Thyroid gland (tissue), 4 donors: ENCODE measurements at regions not wholly inside any gene's neighbourhood (a gene's known extent, or its start where the extent isn't known, plus 50 kb on each side); places are given as distances from the start of the nearest gene placed in this dataset.

Experiments
- POLR2A ChIP-seq, 2 donors: fragments of 450-650 bp; IDR thresholded peaks; one replicate each; pipeline ENCODE4 v1.6.1; 2017; ENCODE audit warnings: antibody characterized with exemption in 2 of 2, mild to moderate bottlenecking in 2 of 2, moderate library complexity in 1 of 2
- TF ChIP-seq, protein P1 (sequence below), 6 experiments: fragments of 200-600 bp in 3 of 6; fragments of 450-650 bp in 3 of 6; sonication (generic) in 3 of 6; IDR thresholded peaks; one replicate each; pipeline ENCODE4 v1.5.1; 2016 to 2019; ENCODE audit warnings: antibody characterized with exemption in 6 of 6, mild to moderate bottlenecking in 2 of 6, inconsistent platforms in 1 of 6, moderate library complexity in 1 of 6

GRCh38 chr15:70212286-70212962 lies 114.7 kb upstream of the TLE3 start:
- TF ChIP-seq, protein P1, sequence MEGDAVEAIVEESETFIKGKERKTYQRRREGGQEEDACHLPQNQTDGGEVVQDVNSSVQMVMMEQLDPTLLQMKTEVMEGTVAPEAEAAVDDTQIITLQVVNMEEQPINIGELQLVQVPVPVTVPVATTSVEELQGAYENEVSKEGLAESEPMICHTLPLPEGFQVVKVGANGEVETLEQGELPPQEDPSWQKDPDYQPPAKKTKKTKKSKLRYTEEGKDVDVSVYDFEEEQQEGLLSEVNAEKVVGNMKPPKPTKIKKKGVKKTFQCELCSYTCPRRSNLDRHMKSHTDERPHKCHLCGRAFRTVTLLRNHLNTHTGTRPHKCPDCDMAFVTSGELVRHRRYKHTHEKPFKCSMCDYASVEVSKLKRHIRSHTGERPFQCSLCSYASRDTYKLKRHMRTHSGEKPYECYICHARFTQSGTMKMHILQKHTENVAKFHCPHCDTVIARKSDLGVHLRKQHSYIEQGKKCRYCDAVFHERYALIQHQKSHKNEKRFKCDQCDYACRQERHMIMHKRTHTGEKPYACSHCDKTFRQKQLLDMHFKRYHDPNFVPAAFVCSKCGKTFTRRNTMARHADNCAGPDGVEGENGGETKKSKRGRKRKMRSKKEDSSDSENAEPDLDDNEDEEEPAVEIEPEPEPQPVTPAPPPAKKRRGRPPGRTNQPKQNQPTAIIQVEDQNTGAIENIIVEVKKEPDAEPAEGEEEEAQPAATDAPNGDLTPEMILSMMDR (IDR thresholded peaks at IDR 0.05): no peak
- no peak for TF ChIP-seq POLR2A (IDR thresholded peaks at IDR 0.05)
